HG03064 (cell line): ENCODE measurements at regions not wholly inside any gene's neighbourhood (a gene's known extent, or its start where the extent isn't known, plus 50 kb on each side); places are given as distances from the start of the nearest gene placed in this dataset.
A peak's percentile ranks its signal among the peaks of the same experiment; 100 is the strongest.

Experiments used
- ATAC-seq: cut with Tn5 transposase; IDR thresholded peaks from one replicate; pipeline ENCODE4 v1.9.1; 2021; ENCODE audit warnings: low read depth; ENCODE audit not compliant: unreplicated experiment

DNA sequence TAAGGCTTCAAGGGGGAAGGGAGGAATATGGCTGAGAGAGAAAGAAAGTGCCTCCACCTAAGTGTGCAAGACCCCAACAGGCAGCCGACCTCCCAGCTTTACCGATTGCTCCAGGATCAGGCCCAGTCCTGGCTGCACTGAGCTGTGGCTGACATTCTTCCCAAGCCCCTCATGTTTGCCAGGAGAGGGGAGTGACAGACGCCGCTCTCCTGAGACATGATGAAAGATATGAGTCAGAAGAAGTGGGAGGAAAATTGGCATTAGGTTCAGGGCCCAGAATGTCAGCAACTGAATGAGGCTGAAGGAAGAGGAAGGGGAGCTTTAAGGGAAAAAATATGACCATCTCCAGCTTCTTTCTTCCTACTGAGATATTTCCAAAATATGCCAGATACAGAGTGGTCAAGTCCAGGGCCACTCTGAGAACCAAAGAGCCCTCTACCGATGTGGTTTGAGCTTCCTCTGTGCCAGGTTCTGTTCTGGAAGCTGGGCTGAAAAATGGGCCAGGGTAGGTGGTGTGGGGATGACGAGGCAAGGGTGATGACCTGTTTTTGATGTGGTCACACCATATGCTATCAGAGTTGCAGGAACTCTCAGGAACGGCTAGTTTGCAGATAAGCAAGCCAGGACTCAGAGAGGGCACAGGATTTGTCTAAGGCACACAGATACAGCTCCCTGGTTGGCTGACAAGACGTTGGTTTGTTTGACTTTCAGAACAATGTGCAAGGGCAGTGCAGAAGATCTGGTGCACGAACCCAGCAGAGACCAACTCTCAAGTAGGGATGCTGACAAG, 176.7 kb downstream of the SOX9 start:
- ATAC-seq = no peak

DNA sequence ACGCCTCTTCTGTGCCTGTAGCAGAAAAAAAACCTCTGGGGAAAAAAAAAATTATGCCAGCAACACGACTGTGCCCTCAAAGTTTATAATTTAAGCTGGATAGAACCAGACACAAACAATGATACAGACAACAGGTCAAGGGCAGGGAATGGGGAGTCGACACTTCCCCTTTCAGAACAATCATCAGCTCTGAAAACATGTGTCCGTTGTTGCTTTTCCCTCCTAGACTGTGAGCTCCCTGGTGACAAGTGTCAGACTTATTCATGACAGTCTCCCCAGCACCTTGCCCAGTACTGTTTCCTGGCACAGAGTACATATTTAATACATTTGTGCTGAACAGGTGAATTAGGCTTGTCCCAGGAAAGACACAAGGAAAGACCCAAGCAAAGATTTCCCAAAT, 178.3 kb downstream of the SOX9 start:
- no peak for ATAC-seq

DNA sequence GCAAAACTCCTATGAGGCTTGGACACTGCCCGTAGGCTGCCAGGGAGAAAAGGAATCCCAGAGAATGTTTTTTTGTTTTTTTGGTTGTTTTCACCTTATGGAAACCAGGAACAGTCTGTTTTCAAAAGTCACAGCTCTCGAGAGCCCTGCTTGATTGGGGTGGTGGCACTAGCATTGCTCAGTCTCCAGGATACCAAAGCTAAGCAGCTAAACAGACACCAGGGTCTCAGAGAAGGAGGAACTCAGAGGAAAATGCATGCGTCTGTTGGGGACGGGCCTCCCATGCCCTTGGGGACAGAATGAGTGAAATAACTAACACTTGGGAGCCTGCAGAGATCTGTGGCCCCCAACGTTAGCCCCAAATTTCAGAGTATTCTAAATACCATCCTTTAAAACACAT, 178.8 kb downstream of the SOX9 start:
- ATAC-seq = no peak

DNA sequence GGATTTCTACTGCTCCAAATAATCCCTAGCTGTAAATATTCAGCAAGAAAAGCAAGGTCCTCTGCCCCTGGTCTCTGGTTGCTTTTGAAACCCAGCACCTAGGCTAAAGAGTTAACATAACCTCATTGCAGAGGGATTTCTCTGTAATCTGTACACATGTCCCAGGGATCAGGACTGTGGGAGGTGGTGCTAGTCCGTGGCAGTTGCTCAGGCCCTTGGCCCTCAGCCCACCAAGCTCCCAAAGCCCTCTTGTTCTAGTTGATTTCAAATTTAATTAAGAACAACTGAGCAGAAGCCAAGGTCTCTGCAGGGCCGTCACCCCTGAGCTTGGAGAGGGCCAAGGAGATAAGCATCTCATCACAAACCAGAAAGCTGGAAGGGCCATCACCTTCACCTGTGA, 181.1 kb downstream of the SOX9 start:
- ATAC-seq = no peak

DNA sequence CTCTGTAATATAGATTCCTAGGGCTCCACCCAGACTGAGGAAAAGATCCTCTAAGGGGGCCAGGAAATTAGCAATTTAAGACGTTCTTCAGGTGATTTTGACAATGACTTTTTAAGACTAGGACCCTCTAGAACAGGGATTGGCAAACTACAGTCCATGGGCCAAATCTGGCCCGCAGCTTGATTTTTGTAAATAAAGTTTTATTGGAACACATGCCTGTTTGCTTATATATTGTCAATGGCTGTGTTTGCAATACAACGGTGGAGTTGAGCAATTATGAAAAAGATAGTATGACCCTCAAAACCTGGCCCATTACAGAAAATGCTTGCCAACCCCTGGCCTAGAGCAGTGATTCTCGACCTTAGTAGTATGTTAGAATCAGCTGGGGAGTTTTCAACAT, 181.9 kb downstream of the SOX9 start:
- no peak for ATAC-seq

DNA sequence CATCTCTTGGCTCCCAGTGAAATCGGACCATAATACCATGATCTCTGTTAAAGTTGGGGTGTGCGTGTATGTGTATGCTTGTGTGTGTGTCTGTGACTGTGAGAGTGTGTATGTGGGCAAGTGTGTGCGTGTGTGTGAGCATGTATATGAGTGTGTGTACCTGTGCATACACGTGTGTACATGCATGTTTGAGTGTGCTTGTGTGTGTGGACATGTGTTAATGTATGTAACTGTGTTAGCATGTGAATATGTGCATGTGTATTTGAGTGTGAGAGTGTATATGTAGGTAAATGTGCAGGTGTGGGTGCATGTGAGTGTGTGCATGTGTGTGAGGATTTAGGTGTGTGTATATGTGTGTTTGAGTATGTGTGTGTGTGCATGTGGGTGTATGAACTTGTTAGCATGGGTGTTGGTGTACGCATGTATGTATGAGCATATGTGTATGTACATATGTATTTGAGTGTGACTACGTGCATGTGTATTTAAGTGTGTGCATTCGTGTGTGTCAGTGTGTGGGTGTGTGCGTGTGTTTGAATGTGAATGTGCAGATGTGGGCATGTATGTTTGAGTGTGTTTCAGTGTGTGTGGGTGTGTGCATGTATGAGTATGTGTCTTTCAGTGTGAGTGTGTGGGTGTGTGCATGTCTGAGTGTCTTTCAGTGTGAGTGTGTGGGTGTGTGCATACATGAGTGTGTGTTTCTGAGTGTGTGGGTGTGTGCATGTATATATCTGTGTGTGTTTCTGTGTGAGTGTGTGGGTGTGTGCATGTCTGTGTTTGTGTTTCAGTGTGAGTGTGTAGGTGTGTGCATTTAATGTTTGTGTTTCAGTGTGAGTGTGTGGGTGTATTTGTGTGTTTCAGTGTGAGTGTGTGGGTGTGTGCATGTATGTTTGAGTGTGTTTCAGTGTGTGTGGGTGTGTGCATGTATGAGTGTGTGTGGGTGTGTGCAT, 183.2 kb downstream of the SOX9 start:
- ATAC-seq = no peak

DNA sequence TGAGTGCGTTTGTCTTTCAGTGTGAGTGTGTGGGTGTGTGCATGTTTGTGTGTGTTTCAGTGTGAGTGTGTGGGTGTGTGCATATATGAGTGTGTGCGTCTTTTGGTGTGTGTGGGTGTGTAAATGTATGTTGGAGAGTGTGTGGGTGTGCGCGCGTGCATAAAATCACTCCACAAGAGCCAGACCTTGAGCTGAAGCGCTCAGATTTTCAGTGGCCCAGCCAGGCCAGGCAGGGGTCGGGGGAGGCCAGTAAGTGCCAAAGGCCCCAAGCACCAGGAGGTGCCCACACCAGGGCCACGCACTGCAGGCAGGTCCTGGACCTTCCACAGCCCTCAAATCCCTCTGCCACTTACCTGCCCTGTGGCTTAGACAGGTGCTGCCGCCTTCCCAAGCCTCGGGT, 184.0 kb downstream of the SOX9 start:
- ATAC-seq = no peak

DNA sequence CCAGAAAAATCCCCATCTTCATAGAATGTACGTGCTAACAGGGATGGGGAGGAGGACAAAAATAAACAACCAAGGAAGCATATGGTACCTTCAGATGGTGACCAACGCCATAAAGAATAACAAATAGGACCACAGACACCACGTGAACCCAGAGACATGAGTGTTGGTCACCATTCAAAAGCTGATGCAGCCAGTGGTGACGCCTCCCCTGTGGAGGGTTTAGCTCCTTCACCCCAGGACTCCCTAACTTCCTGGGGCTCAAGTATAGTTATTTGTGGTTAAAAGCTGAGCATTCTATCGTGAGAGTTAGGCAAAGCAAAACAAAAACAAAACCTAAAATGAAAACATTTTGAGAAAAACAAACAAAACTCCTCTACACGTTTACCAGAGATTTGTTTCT, 184.7 kb downstream of the SOX9 start:
- ATAC-seq = no peak

DNA sequence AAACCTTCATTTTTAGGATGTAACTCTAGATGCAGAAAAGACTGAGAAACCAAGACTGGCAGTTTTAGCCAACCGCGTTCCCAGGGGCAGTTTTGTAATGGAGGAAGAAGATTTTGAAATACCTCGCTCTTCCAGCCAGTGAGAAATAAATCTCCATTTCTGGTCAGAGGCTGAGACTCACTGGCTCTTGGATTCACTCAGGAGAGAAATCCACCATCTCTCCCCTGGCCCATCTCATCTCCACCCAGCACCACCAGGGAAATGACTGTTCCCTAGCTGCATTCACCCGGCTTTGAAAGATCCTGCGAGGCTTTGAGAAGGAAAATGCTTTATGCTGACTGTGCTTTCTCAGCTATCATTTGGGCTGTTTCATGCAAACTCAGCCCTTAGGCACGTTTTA, 185.2 kb downstream of the SOX9 start:
- ATAC-seq = no peak

DNA sequence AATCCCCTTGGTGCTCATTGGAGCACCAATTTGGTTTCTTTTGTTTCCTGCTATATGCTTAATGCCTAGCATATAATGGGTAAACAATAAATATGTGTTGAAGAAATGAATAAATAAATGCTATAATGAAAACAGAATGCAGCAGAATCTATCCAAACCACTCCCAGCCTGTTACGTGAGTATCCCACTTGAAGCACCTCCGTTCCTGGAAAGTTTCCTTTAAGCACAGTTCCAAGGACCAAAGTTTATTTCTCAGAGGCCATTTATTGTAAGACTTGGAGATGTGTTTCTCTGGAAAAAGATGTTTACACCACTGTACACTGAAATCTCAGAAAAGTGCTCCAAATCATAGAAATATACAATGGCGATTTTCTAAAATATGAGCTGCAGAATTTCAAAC, 187.0 kb downstream of the SOX9 start:
- no peak for ATAC-seq

DNA sequence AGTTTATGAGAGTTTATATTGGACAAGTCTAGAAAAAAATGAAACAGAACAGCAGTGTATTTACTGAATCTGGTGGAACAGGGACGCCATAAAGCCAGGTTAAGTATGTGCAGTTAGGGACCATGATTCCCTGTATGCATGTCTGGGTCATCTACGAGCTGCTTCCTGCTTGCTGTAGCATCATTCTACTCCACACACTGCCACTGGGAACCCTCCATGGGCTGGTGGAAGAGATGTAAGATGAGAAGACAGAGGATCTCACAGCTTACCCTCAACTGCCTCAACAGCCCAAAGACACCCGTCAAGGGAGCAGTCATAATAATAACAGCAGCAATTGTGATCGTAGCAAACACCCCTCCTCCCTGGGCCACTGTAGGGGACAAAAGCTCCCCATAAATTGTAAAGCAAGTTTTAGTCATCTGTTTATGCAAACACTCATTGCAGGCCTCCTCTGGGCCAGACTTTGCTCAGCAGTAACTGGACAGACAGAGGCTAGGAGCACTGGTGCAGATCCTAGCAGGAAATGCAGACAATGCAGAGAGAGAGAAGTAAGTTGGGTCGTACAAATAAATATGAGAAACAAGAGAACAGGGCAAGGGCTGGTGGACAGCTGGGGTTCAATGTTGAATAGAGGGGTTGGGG, 188.0 kb downstream of the SOX9 start:
- no peak for ATAC-seq

DNA sequence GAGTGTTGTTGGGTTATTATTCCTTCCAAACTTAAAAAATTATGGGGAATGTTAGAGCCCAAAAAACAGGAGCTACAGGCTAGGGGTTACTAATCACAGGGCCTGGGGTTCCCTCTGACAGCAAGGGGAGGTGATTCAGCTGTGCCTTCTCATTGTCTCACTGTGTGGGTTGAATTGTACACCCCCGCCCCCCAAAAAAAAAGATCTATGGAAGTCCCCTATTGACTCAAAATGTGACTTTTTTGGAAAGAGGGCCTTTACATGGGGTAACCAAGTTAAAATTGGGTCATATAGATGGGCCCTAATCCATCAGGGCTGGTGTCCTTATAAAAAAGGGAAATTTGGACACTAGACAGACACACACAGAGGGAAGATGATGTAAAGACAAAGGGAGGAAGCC, 190.2 kb downstream of the SOX9 start:
- no peak for ATAC-seq

DNA sequence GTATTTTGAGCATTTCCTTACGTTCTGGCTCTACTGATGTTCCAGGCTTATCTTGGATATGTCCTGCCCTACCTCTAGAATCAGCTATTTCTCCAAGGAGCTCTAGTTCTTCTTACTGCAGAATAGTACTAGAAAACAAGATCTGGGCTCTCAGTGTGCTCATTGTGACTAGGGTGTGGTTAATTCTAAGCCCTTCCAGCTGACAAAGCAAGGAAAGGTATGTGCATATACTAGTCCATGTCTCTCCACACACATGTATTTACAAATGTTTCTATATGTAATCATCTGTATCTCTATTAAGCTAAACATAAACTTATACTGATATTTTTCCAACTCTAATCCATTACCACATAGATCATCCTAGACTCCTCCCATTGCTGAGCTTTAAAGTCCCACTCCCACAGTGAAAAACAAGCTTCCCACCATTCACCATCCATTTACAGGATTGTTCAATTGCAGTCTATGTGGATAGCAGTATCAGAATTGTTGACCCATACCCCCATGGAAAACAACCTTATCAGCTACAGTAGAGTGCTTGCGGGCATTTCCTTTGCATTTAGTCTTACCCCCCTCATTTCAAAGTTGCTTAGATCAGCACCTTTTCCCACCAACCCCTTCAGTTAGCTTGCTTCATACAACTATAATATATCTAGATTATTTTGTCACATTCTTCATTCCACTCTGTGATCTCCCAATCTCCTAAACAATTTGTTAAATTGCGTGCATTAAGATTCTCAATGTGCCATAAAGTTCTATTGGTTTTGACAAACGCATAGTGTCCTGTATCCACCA, 194.5 kb downstream of the SOX9 start:
- ATAC-seq = no peak

DNA sequence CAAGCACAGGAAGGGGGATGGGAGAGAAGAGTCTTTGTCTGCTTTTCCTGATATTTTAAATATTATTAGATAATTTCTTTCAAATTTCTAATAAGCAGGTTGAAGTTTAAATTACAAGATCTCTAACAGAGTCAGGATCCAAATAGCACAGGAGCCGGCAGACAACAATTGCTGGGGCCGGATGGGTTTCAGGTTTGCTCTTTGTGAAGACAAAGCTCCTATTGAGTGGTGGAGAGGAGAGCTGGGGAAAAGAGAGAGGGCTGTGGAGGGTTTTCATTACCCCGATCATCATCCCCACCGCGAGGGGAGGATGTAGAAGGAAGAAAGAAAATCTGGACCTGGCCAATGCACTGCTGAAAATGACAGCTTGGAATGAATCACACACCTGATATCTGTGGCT, 197.3 kb downstream of the SOX9 start:
- ATAC-seq = peak; percentile 8

DNA sequence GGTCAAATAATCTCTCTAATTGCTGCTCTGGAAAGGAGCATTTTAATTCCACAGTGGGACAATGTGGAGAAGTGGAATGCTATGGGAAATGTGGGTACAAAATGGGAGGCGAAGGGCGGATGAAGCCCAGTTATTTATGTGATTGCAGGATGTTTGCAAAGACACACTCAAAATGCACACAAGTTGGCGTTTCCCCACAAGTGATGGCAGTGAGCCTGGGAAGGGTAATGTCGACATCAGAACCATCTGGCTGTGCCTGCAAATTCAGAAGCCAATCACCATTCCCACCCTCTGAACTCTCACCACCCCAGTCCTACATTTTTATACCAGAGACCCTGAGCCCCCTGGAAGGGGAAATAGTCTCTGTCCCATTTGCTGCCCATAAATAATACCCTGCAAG, 201.1 kb downstream of the SOX9 start:
- ATAC-seq = no peak

DNA sequence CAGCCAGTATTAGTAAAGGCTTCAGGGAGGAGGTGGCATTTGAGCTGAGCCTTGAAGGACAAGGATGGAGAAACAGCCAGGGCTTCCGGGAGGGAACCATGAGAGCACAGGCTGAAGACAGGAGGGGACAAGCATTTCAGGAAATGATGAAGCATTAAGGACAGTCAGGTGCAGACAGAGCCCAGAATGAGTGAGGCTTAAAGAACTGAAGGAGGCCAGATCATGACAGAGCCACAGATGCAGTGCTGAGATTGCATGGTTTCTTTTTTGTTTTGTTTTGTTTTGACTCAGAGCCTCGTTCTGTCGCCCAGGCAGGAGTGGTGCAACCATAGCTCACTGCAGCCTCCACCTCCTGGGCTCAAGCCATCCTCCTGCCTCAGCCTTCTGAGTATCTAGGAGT, 211.5 kb downstream of the SOX9 start:
- ATAC-seq = no peak

DNA sequence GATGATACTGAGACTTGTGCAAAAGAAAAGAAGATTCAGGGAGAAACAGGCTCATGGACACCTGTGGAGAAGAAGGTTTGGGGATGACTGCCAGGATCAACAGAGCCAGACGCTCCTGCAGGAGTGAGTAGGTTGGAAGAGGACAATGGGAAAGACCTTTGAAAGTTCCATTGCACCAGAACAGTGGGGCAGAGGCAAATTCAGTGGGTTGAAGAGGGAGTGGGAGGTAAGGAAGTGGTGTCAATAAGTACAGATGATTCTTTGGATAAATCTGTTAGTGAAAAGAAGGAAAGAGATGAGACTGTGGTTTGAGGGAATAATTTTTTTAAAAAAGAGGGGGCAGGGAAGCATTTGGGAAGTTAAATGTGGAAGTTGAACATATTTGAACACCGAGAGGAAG, 212.8 kb downstream of the SOX9 start:
- ATAC-seq = no peak

DNA sequence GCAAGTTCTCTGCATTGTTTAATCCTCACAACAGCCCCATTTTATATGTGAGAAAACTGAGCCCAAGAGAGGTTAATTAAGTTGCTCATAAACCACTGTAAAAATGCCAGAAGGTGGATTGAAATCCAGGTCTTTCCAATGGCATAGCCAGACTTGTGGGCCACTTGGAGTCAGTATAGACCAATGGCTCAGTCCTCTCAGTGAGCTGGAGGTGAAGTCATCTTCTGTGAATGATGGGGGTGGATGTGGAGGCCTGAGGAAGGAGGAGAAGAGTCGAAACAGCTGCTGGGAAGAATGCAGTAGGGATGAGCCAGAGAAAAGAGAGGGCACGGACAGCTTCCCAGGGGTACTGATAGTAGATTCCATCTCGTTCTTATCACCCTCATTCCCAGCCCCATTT, 213.4 kb downstream of the SOX9 start:
- no peak for ATAC-seq

DNA sequence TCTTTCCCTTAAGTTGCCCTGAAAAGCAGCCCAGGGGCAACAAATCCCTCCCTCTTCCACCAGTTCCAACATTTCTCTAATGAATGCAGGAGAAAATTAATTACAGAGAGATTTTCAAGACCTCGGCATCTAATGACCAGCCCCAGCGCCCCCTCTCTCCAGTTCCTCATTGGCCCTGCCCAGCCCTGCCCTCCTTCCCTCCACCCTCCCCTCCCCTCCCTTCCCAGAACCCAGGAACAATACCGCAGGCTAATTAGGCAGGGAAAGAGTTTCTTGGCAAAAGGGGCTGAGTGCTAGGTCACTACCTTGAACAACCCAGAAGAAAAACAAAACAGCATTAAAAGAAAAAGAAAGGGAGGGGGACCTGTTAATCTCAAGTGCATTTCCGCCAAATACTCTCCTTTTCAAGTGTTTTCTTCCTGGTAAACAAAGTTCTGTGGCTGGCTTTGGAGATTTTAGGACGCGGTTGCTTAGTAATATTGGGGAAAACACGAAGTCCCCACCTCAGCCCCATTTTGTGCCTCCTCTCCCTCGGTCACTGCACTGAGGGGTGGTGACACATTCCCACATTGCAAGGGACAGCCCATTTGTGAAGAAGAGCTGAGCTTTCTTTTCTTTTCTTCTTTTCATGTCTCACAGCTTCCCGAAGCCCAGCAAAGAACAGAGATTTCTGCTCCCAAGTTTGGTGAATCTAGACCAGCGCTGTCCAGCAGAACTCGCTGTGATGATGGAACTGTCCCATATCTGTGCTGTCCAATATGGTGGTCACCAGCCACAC, 215.4 kb downstream of the SOX9 start:
- no peak for ATAC-seq

DNA sequence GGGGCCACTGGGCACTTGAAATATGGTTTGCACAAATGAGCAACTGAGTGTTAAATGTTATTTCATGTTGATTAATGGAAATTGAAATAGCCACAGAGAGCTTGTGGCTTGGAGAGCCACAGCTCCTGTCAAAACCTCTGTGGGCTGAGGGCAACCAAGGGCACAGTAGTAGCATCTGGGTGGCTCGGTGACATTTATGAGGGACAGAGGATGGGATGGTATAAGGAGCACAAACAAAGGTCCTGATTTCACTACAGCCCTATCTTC, 215.9 kb downstream of the SOX9 start:
- ATAC-seq = no peak
